Osteocyte (in vitro differentiated cells): ENCODE measurements at regions not wholly inside any gene's neighbourhood (a gene's known extent, or its start where the extent isn't known, plus 50 kb on each side); places are given as distances from the start of the nearest gene placed in this dataset.

Experiments
- DNase-seq: peaks from one replicate; pipeline ENCODE4 v3.0.0; 2021; ENCODE audit warnings: mixed read lengths; ENCODE audit not compliant: unreplicated experiment; ENCODE audit errors: extremely low spot score
- H3K27ac Mint-ChIP-seq: one replicate; pipeline ENCODE4 v1.8.0; 2021; ENCODE audit warnings: mild to moderate bottlenecking, mixed read lengths; ENCODE audit not compliant: unreplicated experiment
- H3K27me3 Mint-ChIP-seq: one replicate; pipeline ENCODE4 v1.8.0; 2021; ENCODE audit warnings: mixed read lengths; ENCODE audit not compliant: unreplicated experiment
- H3K36me3 Mint-ChIP-seq: one replicate; pipeline ENCODE4 v1.8.0; 2021; ENCODE audit warnings: mixed read lengths; ENCODE audit not compliant: unreplicated experiment
- H3K4me1 Mint-ChIP-seq: one replicate; pipeline ENCODE4 v1.8.0; 2021; ENCODE audit warnings: mixed read lengths; ENCODE audit not compliant: unreplicated experiment
- H3K4me3 Mint-ChIP-seq: one replicate; pipeline ENCODE4 v1.8.0; 2021; ENCODE audit warnings: mild to moderate bottlenecking, moderate library complexity, mixed read lengths; ENCODE audit not compliant: unreplicated experiment
- H3K9me3 Mint-ChIP-seq: one replicate; pipeline ENCODE4 v1.8.0; 2021; ENCODE audit warnings: mixed read lengths; ENCODE audit not compliant: unreplicated experiment
- CTCF ChIP-seq: fragments of 200-600 bp; sonication (generic); IDR thresholded peaks from 2 replicates; pipeline ENCODE4 v1.5.0; 2021; ENCODE audit warnings: antibody characterized with exemption, mild to moderate bottlenecking, moderate library complexity

GRCh38 chr5:8691221-8691620, 822.3 kb downstream of the MTRR start:
- no peak for DNase-seq
- Mint-ChIP-seq H3K27me3 (peaks cover 5% of the 10 kb centered on the region), H3K4me1 (peaks cover 6% of the 10 kb centered on the region), H3K9me3 (no peaks in the 10 kb centered on the region), H3K27ac (no peak overlapping the region), H3K36me3 (no peaks in the 10 kb centered on the region), H3K4me3 (no peak overlapping the region)
- TF ChIP-seq CTCF, result no peak

GRCh38 chr5:8693341-8693844, 824.4 kb downstream of the MTRR start:
- no peak for DNase-seq
- no peaks in the 10 kb centered on the region for H3K4me1 Mint-ChIP-seq
- H3K4me3 Mint-ChIP-seq, result no peak overlapping the region
- TF ChIP-seq CTCF, result no peak
- H3K27me3 Mint-ChIP-seq, result peaks cover 5% of the 10 kb centered on the region
- no peak overlapping the region for H3K27ac Mint-ChIP-seq
- H3K9me3 Mint-ChIP-seq, result peaks cover 1% of the 10 kb centered on the region
- no peaks in the 10 kb centered on the region for H3K36me3 Mint-ChIP-seq

GRCh38 chr5:8694545-8694944, 825.6 kb downstream of the MTRR start:
- peaks cover 3% of the 10 kb centered on the region for H3K9me3 Mint-ChIP-seq
- no peaks in the 10 kb centered on the region for H3K36me3 Mint-ChIP-seq
- H3K4me3 Mint-ChIP-seq, result no peak overlapping the region
- H3K27me3 Mint-ChIP-seq, result peaks cover 5% of the 10 kb centered on the region
- TF ChIP-seq CTCF, result no peak
- no peaks in the 10 kb centered on the region for H3K4me1 Mint-ChIP-seq
- no peak for DNase-seq
- H3K27ac Mint-ChIP-seq, result no peak overlapping the region

GRCh38 chr5:8695902-8696845, 827.2 kb downstream of the MTRR start:
- H3K4me3 Mint-ChIP-seq, result no peak overlapping the region

More at GRCh38 chr5:8695902-8696845, 827.2 kb downstream of the MTRR start:
- Mint-ChIP-seq H3K27me3 (peaks cover 5% of the 10 kb centered on the region), H3K9me3 (peaks cover 3% of the 10 kb centered on the region), H3K36me3 (no peaks in the 10 kb centered on the region), H3K4me1 (no peaks in the 10 kb centered on the region), H3K27ac (no peak overlapping the region)
- no peak for DNase-seq
- no peak for TF ChIP-seq CTCF
